Subcutaneous abdominal adipose tissue (tissue), 5 donors: ENCODE measurements at regions not wholly inside any gene's neighbourhood (a gene's known extent, or its start where the extent isn't known, plus 50 kb on each side); places are given as distances from the start of the nearest gene placed in this dataset.

Experiments used
- H3K27ac ChIP-seq: one replicate; pipeline ENCODE4 v1.7.0; 2013; ENCODE audit warnings: low read depth, mild to moderate bottlenecking, inconsistent platforms, low read length, moderate library complexity
- H3K27me3 ChIP-seq, 5 donors: one replicate each; pipeline ENCODE4 v1.7.0; 2013; ENCODE audit warnings: low read length in 5 of 5, inconsistent platforms in 1 of 5; ENCODE audit not compliant: control insufficient read depth in 5 of 5, insufficient read depth in 4 of 5
- H3K36me3 ChIP-seq, 5 donors: one replicate each; pipeline ENCODE4 v1.7.0; 2013; ENCODE audit warnings: low read length in 5 of 5; ENCODE audit not compliant: control insufficient read depth in 5 of 5, insufficient read depth in 5 of 5
- H3K4me1 ChIP-seq, 5 donors: one replicate each; pipeline ENCODE4 v1.7.0; 2013; ENCODE audit warnings: low read length in 5 of 5, mild to moderate bottlenecking in 3 of 5, moderate library complexity in 1 of 5; ENCODE audit not compliant: control insufficient read depth in 5 of 5, insufficient read depth in 5 of 5
- H3K4me3 ChIP-seq, 5 donors: one replicate each; pipeline ENCODE4 v1.7.0; 2013; ENCODE audit warnings: low read length in 5 of 5, low read depth in 1 of 5
- H3K9ac ChIP-seq, 5 donors: one replicate each; pipeline ENCODE4 v1.7.0; 2013; ENCODE audit warnings: low read length in 5 of 5, mild to moderate bottlenecking in 4 of 5, moderate library complexity in 3 of 5
- H3K9me3 ChIP-seq, 5 donors: one replicate each; pipeline ENCODE4 v1.7.0; 2013; ENCODE audit warnings: low read length in 5 of 5; ENCODE audit not compliant: control insufficient read depth in 5 of 5
- donor health status: healthy.
- donor health status: healthy.
- donor health status: healthy.
- donor health status: healthy.
- donor health status: healthy.

DNA sequence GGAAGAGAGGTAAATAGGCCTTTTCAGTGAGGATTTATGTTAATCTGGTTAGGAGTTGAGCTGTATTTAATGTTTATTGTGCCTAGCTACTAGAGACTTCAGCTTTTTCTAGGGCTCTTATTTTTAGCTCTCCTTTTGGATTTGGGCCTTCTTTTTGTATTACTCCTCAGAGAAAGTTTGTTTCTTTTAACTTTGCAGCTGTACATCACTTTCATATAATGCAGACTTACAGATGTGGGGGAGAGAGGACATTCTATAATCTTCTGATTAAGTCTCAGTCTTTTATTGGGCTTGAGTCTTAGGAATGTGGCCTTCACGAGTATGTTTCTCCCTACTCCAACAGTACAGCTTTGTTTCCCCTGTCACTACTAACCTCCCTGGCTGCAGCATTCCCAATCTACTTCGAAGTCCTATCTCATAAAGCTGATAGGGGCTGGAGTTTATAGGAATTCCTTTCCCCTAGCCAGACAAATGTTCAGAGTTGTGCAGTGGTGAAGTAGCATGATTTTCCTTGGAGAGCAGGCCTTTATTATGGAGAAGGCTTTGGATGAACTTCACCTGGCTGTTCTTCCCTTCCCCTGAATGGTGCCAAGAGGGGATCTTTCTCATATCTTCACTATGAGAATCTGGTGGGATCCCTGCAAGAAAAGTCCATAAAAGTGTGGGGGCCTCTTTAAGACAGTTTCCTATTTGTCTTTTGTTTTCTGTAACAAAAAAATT, 82.2 kb upstream of the CBLB start:
- Histone ChIP-seq H3K9me3 (no peaks in the 10 kb centered on the region), H3K9ac (no peak overlapping the region), H3K4me3 (no peak overlapping the region), H3K27me3 (no peaks in the 10 kb centered on the region), H3K36me3 (no peaks in the 10 kb centered on the region), H3K4me1 (no peaks in the 10 kb centered on the region), H3K27ac (no peak overlapping the region)

DNA sequence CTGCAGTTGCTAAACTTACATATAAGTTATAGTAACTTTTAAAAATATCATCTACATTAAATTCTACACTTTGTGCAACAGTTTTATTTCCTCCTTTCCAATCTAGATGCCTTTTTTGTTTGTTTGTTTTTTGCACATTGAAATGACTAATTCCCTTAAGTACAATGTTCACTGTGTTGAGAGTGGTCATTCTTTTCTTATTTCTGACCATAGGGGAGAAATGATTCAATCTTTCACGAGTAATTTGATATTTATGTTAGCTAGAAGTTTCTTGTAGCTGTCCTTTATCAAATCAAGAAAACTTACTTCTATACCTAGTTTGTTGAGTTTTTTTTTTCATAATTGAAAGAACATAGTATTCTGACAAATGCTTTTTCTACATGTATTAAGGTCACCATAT, 85.0 kb upstream of the CBLB start:
- Histone ChIP-seq H3K9ac (no peak overlapping the region), H3K27ac (no peak overlapping the region), H3K36me3 (no peaks in the 10 kb centered on the region), H3K27me3 (no peaks in the 10 kb centered on the region), H3K4me1 (no peaks in the 10 kb centered on the region), H3K9me3 (peaks cover 0 to 5% (median 0%) of the 10 kb centered on the region in 5 donors), H3K4me3 (no peak overlapping the region)

DNA sequence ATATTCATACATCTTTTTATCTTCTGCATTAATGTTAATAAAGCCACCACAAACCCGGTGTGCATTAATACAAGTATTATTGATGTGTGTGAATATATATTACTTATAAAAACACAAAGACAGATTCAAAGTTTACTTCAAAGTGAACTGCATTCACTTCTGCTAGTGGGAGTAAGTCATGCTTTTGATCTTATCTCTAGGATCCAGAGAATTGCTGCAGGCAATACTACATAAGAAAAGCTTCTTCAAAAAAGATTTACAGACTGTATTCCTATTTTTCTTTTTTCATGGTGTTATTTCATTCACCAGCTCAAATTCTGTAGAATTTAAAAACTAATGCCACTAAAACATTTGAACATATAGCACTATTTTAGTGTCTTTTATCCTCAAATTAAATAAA, 87.5 kb upstream of the CBLB start:
- H3K9me3 ChIP-seq = peaks cover 0 to 5% (median 0%) of the 10 kb centered on the region in 5 donors
- H3K4me3 ChIP-seq = no peak overlapping the region
- no peaks in the 10 kb centered on the region for H3K36me3 ChIP-seq
- no peaks in the 10 kb centered on the region for H3K4me1 ChIP-seq
- no peak overlapping the region for H3K9ac ChIP-seq
- H3K27me3 ChIP-seq = no peaks in the 10 kb centered on the region
- no peak overlapping the region for H3K27ac ChIP-seq

DNA sequence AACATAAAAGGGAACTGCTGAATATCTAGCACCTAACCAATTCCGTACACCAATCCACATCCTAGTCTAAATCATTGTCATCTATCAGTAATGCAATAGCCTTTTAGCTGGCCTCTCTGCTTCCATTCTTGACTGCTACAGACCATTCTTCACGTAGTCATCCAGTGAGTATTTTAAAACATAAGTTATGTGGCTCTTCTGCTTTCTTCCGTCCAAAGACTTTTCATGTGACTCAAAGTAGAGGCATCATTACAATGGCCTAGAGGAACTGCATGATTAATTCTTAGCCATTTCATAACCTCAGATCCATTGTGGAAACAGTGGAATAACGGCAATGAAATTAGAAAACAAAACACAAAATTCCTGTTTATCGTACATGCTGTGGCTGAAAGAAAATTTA, 88.9 kb upstream of the CBLB start:
- H3K9ac ChIP-seq = no peak overlapping the region
- H3K27me3 ChIP-seq = no peaks in the 10 kb centered on the region
- peaks cover 0 to 5% (median 0%) of the 10 kb centered on the region in 5 donors for H3K9me3 ChIP-seq
- H3K36me3 ChIP-seq = no peaks in the 10 kb centered on the region
- H3K4me3 ChIP-seq = no peak overlapping the region
- no peaks in the 10 kb centered on the region for H3K4me1 ChIP-seq
- H3K27ac ChIP-seq = no peak overlapping the region

DNA sequence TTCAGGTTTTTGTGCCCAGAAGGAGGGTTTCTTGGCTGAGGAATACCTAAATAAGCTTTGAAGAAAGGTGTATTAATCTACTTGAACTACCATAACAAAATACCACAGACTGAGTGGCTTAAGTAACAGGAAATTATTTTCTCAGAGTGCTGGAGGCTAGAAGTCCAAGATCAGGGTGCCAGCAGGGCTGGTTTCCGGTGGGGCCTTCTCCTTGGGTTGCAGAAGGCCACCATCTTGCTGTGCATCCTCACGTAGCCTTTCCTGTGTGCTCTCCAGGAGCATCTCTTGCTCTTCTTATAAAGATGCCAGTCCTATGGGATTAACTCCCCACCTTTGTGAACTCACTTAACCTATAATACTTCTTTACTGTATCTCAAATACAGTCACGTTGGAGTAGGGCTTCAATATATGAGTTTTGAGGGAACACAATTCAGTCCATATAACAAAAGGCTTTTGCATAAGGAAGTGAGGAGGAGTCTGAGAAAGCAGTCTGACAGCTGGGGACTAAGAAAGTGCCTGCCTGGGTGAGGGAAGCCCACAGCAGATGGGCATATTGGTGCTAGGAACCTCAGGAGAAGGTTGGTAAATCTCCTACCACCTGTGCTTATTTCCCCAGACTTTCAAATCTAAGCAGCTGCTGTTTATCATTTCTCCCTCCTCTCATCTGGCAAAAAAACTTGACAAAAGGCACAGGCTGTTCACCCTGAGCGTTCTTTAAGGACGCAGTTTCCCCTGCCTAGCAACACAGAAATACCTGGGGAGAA, 89.6 kb upstream of the CBLB start:
- H3K27me3 ChIP-seq = no peaks in the 10 kb centered on the region
- no peaks in the 10 kb centered on the region for H3K4me1 ChIP-seq
- no peak overlapping the region for H3K4me3 ChIP-seq
- H3K9ac ChIP-seq = no peak overlapping the region
- no peak overlapping the region for H3K27ac ChIP-seq
- H3K9me3 ChIP-seq = peaks cover 0 to 5% (median 0%) of the 10 kb centered on the region in 5 donors
- no peaks in the 10 kb centered on the region for H3K36me3 ChIP-seq

DNA sequence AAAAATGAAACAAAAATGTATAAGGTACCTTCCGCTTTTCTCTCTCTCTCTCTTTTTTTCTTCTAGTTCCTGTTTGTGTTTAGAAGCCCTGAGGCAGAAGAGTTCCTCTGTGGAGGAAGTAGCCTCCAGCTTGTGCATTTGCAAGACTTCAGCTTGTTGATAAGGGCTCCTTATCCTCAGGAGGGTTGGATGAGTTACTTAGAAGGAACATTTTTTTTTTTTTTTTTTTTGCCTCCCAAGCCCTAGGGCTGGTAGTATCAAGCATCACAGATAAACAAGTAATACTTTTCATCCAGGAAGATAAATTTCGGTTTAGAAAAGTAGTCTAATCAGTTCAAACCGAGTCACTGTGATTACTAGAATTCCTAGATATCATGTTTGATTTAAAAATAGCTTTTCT, 91.0 kb upstream of the CBLB start:
- Histone ChIP-seq H3K4me3 (no peak overlapping the region), H3K9ac (no peak overlapping the region), H3K27ac (no peak overlapping the region), H3K27me3 (no peaks in the 10 kb centered on the region), H3K36me3 (no peaks in the 10 kb centered on the region), H3K9me3 (peaks cover 0 to 5% (median 0%) of the 10 kb centered on the region in 5 donors), H3K4me1 (no peaks in the 10 kb centered on the region)

DNA sequence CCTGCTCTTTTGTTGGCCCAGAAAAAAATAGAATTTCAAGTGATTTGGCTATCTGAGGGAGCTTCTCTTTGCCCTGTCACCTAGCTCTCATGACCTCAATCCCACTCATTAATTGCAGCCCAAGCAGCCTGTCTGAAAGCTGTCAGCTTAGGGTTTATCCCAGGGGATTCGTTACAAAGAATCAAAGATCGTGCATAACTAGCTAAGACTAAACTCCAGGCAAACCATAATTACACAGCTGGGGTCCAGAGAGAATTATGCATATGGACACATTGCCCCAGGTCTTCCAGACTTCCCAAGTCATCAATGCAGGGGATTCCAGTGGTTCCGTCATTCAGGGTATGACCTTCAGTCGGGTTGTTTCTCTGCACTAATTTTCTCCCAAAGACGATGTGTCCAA, 91.6 kb upstream of the CBLB start:
- H3K36me3 ChIP-seq = no peaks in the 10 kb centered on the region
- H3K27me3 ChIP-seq = no peaks in the 10 kb centered on the region
- no peak overlapping the region for H3K27ac ChIP-seq
- H3K9ac ChIP-seq = no peak overlapping the region
- peaks cover 0 to 2% (median 0%) of the 10 kb centered on the region in 5 donors for H3K4me1 ChIP-seq
- peaks cover 0 to 5% (median 0%) of the 10 kb centered on the region in 5 donors for H3K9me3 ChIP-seq
- H3K4me3 ChIP-seq = no peak overlapping the region

DNA sequence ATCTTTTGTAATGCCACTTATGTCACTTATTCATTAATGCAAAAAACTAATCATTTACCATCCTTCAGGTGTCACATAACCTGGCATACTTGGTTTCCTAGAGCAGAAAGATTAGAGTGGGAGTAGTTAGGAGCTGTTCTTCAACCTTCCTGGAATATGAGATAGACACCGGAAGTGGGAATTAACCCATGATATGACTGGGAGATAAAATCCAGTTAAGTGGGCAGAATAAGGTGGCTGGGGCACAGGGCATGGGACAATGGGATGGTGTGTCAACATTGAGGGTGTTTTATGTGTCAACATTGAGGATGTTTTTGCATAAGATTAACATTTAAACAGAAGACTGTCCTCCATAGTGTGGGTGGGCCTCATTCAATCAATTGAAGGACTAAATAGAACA, 94.3 kb upstream of the CBLB start:
- Histone ChIP-seq H3K4me1 (peaks cover 0 to 9% (median 6%) of the 10 kb centered on the region in 5 donors), H3K9me3 (peaks cover 0 to 2% (median 0%) of the 10 kb centered on the region in 5 donors), H3K9ac (no peak overlapping the region), H3K27me3 (no peaks in the 10 kb centered on the region), H3K36me3 (no peaks in the 10 kb centered on the region), H3K4me3 (no peak overlapping the region), H3K27ac (no peak overlapping the region)

DNA sequence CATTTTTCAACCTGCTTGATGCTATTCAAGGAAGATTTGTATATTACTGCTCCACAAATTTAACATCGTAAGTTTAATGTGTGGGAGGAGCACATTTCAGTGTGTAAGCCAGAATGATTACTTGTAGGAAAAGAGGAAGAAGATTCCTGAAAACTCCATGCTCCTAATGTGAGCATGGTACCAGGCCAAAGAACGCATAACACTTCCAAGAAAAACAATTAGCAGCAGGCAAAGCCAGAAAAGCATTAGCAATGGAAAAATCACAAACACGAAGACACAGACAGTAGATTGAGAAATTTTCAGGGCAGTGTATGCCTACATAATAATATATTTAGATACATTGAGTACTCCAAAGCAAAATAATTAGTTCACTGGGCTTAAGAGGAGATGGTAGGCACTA, 96.6 kb upstream of the CBLB start:
- Histone ChIP-seq H3K4me1 (peaks cover 0 to 16% (median 7%) of the 10 kb centered on the region in 5 donors), H3K9ac (no peak overlapping the region), H3K27me3 (no peaks in the 10 kb centered on the region), H3K27ac (no peak overlapping the region), H3K9me3 (no peaks in the 10 kb centered on the region), H3K36me3 (no peaks in the 10 kb centered on the region), H3K4me3 (no peak overlapping the region)

DNA sequence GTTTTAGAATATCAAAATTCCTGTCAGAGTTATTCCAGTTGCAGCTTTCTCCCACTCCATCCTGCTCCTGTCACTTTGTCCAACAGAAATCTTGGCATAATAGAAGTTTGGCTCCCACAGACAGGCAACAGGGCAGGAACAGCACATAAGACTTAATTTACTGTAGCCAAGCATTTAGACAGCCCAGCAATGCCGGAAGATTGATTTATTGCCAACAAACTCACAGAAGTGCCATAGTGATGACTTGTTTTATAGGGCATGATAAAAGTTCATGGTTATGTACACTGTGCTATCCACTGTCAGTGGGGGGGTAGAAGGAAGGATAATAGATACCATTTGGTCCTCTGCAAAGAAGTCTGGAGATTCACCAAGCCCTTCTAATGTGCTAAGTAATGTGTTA, 98.3 kb upstream of the CBLB start:
- Histone ChIP-seq H3K9me3 (peaks cover 0 to 14% (median 8%) of the 10 kb centered on the region in 5 donors), H3K27me3 (no peaks in the 10 kb centered on the region), H3K9ac (no peak overlapping the region), H3K4me1 (peaks cover 0 to 16% (median 10%) of the 10 kb centered on the region in 5 donors), H3K36me3 (no peaks in the 10 kb centered on the region), H3K4me3 (no peak overlapping the region), H3K27ac (no peak overlapping the region)
